ENCODE measurements at regions not wholly inside any gene's neighbourhood (a gene's known extent, or its start where the extent isn't known, plus 50 kb on each side); places are given as distances from the start of the nearest gene placed in this dataset.

DNA sequence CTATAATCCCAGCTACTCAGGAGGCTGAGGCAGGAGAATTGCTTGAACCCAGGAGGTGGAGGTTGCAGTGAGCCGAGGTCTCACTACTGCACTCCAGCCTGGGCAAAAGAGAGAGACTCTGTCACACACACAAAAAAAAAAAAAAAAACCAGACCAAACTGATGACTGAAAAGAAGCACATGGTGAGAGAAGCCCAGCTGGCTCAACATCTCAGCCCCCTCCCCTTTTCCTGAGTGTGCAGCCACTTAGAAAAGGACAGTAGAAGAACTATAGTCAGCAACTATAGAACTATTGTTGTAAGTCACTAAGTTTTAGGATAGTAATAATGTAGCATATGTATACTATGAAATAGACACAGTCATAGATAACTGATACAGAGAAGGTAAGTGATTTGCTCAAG is 87.2 kb upstream of the RALGPS2 start:
- no peak for TF ChIP-seq POLR2A (IDR thresholded peaks at IDR 0.05)
- TF ChIP-seq, protein P1, sequence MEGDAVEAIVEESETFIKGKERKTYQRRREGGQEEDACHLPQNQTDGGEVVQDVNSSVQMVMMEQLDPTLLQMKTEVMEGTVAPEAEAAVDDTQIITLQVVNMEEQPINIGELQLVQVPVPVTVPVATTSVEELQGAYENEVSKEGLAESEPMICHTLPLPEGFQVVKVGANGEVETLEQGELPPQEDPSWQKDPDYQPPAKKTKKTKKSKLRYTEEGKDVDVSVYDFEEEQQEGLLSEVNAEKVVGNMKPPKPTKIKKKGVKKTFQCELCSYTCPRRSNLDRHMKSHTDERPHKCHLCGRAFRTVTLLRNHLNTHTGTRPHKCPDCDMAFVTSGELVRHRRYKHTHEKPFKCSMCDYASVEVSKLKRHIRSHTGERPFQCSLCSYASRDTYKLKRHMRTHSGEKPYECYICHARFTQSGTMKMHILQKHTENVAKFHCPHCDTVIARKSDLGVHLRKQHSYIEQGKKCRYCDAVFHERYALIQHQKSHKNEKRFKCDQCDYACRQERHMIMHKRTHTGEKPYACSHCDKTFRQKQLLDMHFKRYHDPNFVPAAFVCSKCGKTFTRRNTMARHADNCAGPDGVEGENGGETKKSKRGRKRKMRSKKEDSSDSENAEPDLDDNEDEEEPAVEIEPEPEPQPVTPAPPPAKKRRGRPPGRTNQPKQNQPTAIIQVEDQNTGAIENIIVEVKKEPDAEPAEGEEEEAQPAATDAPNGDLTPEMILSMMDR (IDR thresholded peaks at IDR 0.05), result no peak
- no peaks in the 10 kb centered on the region for H3K36me3 ChIP-seq
- H3K4me3 ChIP-seq, result no peak overlapping the region
- H3K27me3 ChIP-seq, result no peaks in the 10 kb centered on the region
- DNase-seq, result no peak
- H3K4me1 ChIP-seq, result no peaks in the 10 kb centered on the region
- no peaks in the 10 kb centered on the region for H3K9me3 ChIP-seq
- no peak overlapping the region for H3K27ac ChIP-seq

DNA sequence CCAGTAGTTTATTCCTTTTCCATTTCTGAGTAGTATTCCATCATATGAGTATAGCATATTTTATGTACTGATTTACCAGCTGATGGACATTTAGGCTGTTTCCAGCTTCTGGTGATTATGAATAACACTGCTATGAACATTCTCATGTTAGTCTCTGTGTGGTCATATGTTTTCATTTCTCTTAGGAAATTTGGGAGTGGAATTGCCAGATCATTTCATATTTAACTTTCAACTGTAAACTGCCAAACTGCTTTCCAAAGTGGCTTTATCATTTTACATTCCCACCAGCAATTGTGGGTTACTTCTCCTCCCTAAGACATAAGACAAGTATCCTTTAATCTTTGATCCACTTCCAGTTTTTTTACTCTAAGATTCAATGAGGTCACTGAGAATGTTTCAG is 85.7 kb upstream of the RALGPS2 start:
- Histone ChIP-seq H3K27ac (no peak overlapping the region), H3K4me3 (no peak overlapping the region), H3K36me3 (no peaks in the 10 kb centered on the region), H3K9me3 (no peaks in the 10 kb centered on the region), H3K27me3 (no peaks in the 10 kb centered on the region), H3K4me1 (peaks cover 0 to 6% (median 0%) of the 10 kb centered on the region in 4 donors)
- TF ChIP-seq, protein P1 (IDR thresholded peaks at IDR 0.05), result no peak
- TF ChIP-seq POLR2A (IDR thresholded peaks at IDR 0.05), result no peak
- no peak for DNase-seq

DNA sequence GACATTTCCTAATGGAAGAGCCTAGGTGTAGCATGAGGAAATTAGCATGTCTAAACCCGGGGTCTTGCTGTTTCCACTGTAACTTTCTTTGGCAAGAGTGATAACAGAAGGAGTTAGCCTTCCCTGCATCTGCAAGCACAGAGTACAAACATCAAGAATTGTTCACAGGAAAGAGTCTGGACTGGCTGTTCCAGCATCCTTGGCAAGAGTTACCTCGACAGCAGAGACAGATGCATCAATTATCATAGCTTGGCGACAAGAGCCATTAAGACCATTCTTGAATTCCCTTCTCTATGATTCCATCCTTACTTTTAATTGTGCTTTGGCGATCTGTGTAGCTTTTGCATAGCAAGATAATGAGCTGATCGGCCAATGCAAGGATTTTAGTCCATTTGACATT is 82.8 kb upstream of the RALGPS2 start:
- TF ChIP-seq, protein P1 (IDR thresholded peaks at IDR 0.05), result no peak
- TF ChIP-seq POLR2A (IDR thresholded peaks at IDR 0.05), result no peak

DNA sequence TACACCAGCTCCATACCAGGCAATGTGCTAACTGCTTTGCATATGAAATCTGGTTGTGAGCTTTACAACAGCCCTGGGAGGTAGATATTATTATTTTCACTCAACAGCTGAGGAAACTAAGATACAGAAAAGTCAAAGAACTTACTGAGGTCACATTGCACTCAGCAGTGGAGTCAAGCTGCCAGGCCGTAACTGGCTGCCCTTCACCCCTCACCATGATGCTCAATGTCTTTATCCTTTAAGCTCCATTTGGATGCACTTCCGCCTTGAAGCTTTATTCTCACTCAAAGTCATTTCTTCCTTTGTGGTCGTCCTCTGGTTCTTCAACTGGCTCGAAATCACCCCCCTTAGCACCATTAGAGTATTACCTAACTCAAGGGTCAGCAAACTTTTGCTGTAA is 81.7 kb upstream of the RALGPS2 start:
- Histone ChIP-seq H3K4me1 (peaks cover 0 to 11% (median 0%) of the 10 kb centered on the region in 4 donors), H3K27ac (no peak overlapping the region), H3K36me3 (no peaks in the 10 kb centered on the region), H3K4me3 (no peak overlapping the region), H3K27me3 (no peaks in the 10 kb centered on the region), H3K9me3 (no peaks in the 10 kb centered on the region)
- TF ChIP-seq, protein P1 (IDR thresholded peaks at IDR 0.05), result no peak
- TF ChIP-seq POLR2A (IDR thresholded peaks at IDR 0.05), result no peak
- no peak for DNase-seq

More for the DNA sequence above, 82.8 kb upstream of the RALGPS2 start:
- no peak for DNase-seq
- Histone ChIP-seq H3K9me3 (no peaks in the 10 kb centered on the region), H3K4me1 (peaks cover 0 to 11% (median 0%) of the 10 kb centered on the region in 4 donors), H3K4me3 (no peak overlapping the region), H3K27ac (no peak overlapping the region), H3K36me3 (no peaks in the 10 kb centered on the region), H3K27me3 (no peaks in the 10 kb centered on the region)

DNA sequence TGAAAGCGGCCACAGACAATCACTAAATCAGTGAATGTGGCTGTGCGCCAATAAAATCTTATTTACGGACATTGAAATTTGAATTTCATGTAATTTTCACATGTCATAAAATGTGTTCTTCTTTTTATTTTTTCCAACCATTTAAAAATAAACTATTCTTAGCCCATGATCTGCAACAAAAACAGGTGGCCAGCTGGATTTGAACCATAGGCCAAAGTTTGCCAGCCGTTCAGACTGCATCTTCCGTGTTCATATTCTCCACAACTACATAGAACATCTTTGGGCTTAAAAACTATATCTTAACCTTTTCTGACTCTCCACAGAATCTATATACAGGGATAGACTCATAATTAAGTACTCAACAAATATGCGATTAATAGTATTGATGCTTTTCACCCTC is 81.2 kb upstream of the RALGPS2 start:
- peaks cover 0 to 11% (median 0%) of the 10 kb centered on the region in 4 donors for H3K4me1 ChIP-seq
- no peaks in the 10 kb centered on the region for H3K27me3 ChIP-seq
- no peak for TF ChIP-seq POLR2A (IDR thresholded peaks at IDR 0.05)
- TF ChIP-seq, protein P1 (IDR thresholded peaks at IDR 0.05), result no peak
- no peak overlapping the region for H3K4me3 ChIP-seq
- no peaks in the 10 kb centered on the region for H3K36me3 ChIP-seq
- no peak for DNase-seq
- H3K27ac ChIP-seq, result no peak overlapping the region
- H3K9me3 ChIP-seq, result no peaks in the 10 kb centered on the region

Measured in Peyer's patch (tissue), 4 donors.